ENCODE measurements at regions not wholly inside any gene's neighbourhood (a gene's known extent, or its start where the extent isn't known, plus 50 kb on each side); places are given as distances from the start of the nearest gene placed in this dataset.
A peak's percentile ranks its signal among the peaks of the same experiment; 100 is the strongest.

GRCh38 chr13:111415246-111415645 is 94.8 kb downstream of the TEX29 start:
- no peak overlapping the region for H3K9ac ChIP-seq (ENCODE audit: low read length)
- H3K36me3 ChIP-seq (ENCODE audit: control insufficient read depth, low read depth, low read length), result no peaks in the 10 kb centered on the region
- H3K4me3 ChIP-seq (ENCODE audit: low read length), result no peak overlapping the region
- H3K9me3 ChIP-seq (ENCODE audit: control insufficient read depth, low read depth, low read length), result no peaks in the 10 kb centered on the region
- peaks cover 4% of the 10 kb centered on the region for H3K4me1 ChIP-seq (ENCODE audit: control insufficient read depth, low read depth, low read length)
- H3K27me3 ChIP-seq (ENCODE audit: control insufficient read depth, insufficient read depth, low read length), result no peaks in the 10 kb centered on the region
- H3K27ac ChIP-seq (ENCODE audit: low read length), result no peak overlapping the region

DNA sequence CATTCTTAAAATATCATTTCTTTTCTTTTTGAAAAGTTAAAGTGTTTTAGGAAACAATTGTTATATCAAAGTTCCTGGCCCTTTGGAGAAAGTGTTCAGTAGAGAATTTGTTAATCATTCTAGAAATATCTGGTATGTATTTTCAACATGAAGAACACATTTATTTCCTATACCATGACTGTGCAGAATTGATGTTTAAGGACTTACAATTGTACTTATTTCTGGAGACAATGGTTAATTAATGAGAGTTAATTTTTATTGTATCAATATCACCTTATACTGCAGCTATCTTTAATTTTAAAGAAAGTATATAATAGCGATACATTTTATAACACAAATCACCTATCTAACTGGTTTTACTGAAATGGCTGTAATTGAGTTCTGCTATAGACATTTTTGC is 95.3 kb downstream of the TEX29 start:
- Histone ChIP-seq H3K4me1 (ENCODE audit: control insufficient read depth, low read depth, low read length) (peaks cover 4% of the 10 kb centered on the region), H3K27me3 (ENCODE audit: control insufficient read depth, insufficient read depth, low read length) (no peaks in the 10 kb centered on the region), H3K9me3 (ENCODE audit: control insufficient read depth, low read depth, low read length) (no peaks in the 10 kb centered on the region), H3K9ac (ENCODE audit: low read length) (no peak overlapping the region), H3K4me3 (ENCODE audit: low read length) (no peak overlapping the region), H3K36me3 (ENCODE audit: control insufficient read depth, low read depth, low read length) (no peaks in the 10 kb centered on the region), H3K27ac (ENCODE audit: low read length) (no peak overlapping the region)

DNA sequence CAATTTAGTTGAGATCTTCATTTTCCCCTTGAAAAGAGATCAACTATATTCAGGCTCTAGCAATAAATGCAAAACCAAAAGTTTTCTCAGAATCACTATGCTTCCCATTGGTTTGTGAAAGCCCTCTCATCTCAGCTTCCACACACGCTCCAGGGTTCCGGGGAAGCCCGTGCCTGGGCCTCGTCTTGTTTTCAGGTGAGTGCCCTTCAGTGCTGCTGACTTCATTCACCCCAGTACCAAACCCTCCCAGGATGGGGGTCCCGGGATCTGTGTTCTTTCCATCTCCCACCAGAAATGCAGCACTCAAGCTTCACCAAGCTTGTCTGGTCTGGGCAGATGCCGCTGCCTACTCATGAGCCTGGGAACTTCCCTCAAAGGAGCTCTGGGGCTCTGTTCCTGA is 97.7 kb downstream of the TEX29 start:
- Histone ChIP-seq H3K27me3 (ENCODE audit: control insufficient read depth, insufficient read depth, low read length) (no peaks in the 10 kb centered on the region), H3K36me3 (ENCODE audit: control insufficient read depth, low read depth, low read length) (no peaks in the 10 kb centered on the region), H3K4me3 (ENCODE audit: low read length) (no peak overlapping the region), H3K9me3 (ENCODE audit: control insufficient read depth, low read depth, low read length) (no peaks in the 10 kb centered on the region), H3K27ac (ENCODE audit: low read length) (no peak overlapping the region), H3K9ac (ENCODE audit: low read length) (no peak overlapping the region), H3K4me1 (ENCODE audit: control insufficient read depth, low read depth, low read length) (peaks cover 3% of the 10 kb centered on the region)

DNA sequence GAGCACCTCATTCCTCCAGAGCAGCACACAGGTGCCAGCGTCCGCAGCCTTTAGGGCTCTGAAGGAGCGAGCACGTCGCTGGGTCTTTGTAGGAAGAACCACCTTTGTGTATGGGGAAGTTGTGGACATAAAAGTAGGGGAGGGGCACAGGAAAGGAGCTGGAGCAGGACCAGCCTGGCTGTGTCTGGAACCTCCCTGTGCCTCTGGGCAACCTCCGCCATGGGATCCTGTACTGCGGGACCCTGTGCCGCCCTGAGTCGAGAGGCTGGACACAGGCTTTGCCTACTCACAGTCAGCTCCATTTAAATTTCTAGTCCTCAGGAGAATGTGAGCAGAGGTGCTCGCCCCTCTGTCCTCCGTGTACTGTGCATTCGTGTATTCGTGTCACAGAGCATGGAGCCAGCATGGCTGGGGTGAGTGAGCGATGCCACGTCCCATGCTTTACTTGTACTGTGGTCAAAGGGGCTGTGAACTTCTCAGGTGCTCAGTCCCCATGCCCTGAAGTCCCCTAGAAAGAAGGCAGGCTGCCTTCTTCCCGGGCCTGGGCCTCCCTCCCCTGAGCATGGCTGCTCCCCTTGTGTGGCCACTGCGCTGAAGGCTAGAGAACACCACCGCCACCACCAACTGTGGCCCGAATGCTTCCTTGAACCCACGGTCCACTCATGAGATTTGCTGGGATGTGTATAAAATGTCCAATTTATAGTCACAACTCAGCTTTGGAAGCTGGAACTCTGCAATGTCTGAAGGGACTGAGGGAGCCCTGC is 99.9 kb downstream of the TEX29 start:
- no peaks in the 10 kb centered on the region for H3K27me3 ChIP-seq (ENCODE audit: control insufficient read depth, insufficient read depth, low read length)
- H3K4me3 ChIP-seq (ENCODE audit: low read length), result no peak overlapping the region

GRCh38 chr13:111421216-111421615 is 100.8 kb downstream of the TEX29 start:
- Histone ChIP-seq H3K4me3 (ENCODE audit: low read length) (no peak overlapping the region), H3K27ac (ENCODE audit: low read length) (no peak overlapping the region), H3K9ac (ENCODE audit: low read length) (no peak overlapping the region), H3K36me3 (ENCODE audit: control insufficient read depth, low read depth, low read length) (no peaks in the 10 kb centered on the region), H3K27me3 (ENCODE audit: control insufficient read depth, insufficient read depth, low read length) (no peaks in the 10 kb centered on the region), H3K9me3 (ENCODE audit: control insufficient read depth, low read depth, low read length) (no peaks in the 10 kb centered on the region), H3K4me1 (ENCODE audit: control insufficient read depth, low read depth, low read length) (no peaks in the 10 kb centered on the region)

More for the DNA sequence above, 99.9 kb downstream of the TEX29 start:
- Histone ChIP-seq H3K4me1 (ENCODE audit: control insufficient read depth, low read depth, low read length) (no peaks in the 10 kb centered on the region), H3K9ac (ENCODE audit: low read length) (no peak overlapping the region), H3K36me3 (ENCODE audit: control insufficient read depth, low read depth, low read length) (no peaks in the 10 kb centered on the region), H3K27ac (ENCODE audit: low read length) (no peak overlapping the region), H3K9me3 (ENCODE audit: control insufficient read depth, low read depth, low read length) (no peaks in the 10 kb centered on the region)

DNA sequence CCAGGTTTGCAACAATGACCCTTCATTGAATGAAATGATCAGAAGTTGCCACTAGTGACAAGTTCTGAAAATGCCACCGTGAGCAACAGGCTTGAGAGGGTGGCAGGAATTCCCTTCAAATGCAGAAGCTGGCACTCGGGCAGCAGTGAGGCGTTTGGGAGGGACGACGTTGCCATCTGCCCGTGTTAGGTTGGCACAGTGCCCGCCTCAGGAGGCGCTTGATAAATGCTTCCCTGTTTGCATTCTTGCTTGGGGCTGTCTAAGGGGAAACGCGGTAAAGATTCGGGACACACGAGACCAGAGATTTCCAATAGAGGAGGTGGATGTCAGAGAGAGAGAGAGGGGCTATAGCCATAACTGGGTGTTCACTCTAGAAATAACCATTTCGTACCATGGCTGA is 101.9 kb downstream of the TEX29 start:
- H3K27me3 ChIP-seq (ENCODE audit: control insufficient read depth, insufficient read depth, low read length), result no peaks in the 10 kb centered on the region
- H3K4me3 ChIP-seq (ENCODE audit: low read length), result no peak overlapping the region

GRCh38 chr13:111423168-111423785 is 102.8 kb downstream of the TEX29 start:
- H3K4me1 ChIP-seq (ENCODE audit: control insufficient read depth, low read depth, low read length), result no peaks in the 10 kb centered on the region
- H3K36me3 ChIP-seq (ENCODE audit: control insufficient read depth, low read depth, low read length), result no peaks in the 10 kb centered on the region
- no peak overlapping the region for H3K4me3 ChIP-seq (ENCODE audit: low read length)
- no peak overlapping the region for H3K9ac ChIP-seq (ENCODE audit: low read length)
- H3K27me3 ChIP-seq (ENCODE audit: control insufficient read depth, insufficient read depth, low read length), result no peaks in the 10 kb centered on the region
- no peaks in the 10 kb centered on the region for H3K9me3 ChIP-seq (ENCODE audit: control insufficient read depth, low read depth, low read length)
- no peak overlapping the region for H3K27ac ChIP-seq (ENCODE audit: low read length)

More for the DNA sequence above, 101.9 kb downstream of the TEX29 start:
- H3K4me1 ChIP-seq (ENCODE audit: control insufficient read depth, low read depth, low read length), result no peaks in the 10 kb centered on the region
- no peak overlapping the region for H3K27ac ChIP-seq (ENCODE audit: low read length)
- H3K9ac ChIP-seq (ENCODE audit: low read length), result no peak overlapping the region
- H3K9me3 ChIP-seq (ENCODE audit: control insufficient read depth, low read depth, low read length), result no peaks in the 10 kb centered on the region
- no peaks in the 10 kb centered on the region for H3K36me3 ChIP-seq (ENCODE audit: control insufficient read depth, low read depth, low read length)

DNA sequence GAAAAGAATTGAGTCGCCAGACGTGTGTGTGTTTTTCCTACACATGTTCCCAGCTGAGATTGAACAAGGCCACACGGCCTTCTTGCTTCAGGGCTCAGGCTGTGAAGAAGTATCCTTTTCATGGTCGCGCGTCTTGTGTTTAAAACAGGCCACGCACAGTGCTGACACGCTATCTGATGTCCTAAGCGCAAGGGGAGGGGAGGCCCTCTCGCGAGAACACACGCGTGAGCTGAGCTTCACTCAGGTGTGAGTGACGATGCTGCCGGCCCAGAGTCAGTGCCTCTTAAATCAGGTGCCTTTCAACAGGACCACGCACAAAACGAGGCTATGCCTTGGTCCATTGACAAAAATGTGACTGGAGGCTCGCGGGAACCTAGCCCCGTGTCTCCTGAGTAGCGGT is 103.7 kb downstream of the TEX29 start:
- H3K27me3 ChIP-seq (ENCODE audit: control insufficient read depth, insufficient read depth, low read length), result no peaks in the 10 kb centered on the region
- H3K27ac ChIP-seq (ENCODE audit: low read length), result no peak overlapping the region
- no peaks in the 10 kb centered on the region for H3K4me1 ChIP-seq (ENCODE audit: control insufficient read depth, low read depth, low read length)
- H3K4me3 ChIP-seq (ENCODE audit: low read length), result no peak overlapping the region
- no peaks in the 10 kb centered on the region for H3K9me3 ChIP-seq (ENCODE audit: control insufficient read depth, low read depth, low read length)
- no peaks in the 10 kb centered on the region for H3K36me3 ChIP-seq (ENCODE audit: control insufficient read depth, low read depth, low read length)
- H3K9ac ChIP-seq (ENCODE audit: low read length), result no peak overlapping the region

GRCh38 chr13:111425326-111425725 is 104.9 kb downstream of the TEX29 start:
- no peaks in the 10 kb centered on the region for H3K27me3 ChIP-seq (ENCODE audit: control insufficient read depth, insufficient read depth, low read length)
- no peak overlapping the region for H3K9ac ChIP-seq (ENCODE audit: low read length)
- H3K27ac ChIP-seq (ENCODE audit: low read length), result no peak overlapping the region
- H3K36me3 ChIP-seq (ENCODE audit: control insufficient read depth, low read depth, low read length), result no peaks in the 10 kb centered on the region
- no peaks in the 10 kb centered on the region for H3K9me3 ChIP-seq (ENCODE audit: control insufficient read depth, low read depth, low read length)
- H3K4me1 ChIP-seq (ENCODE audit: control insufficient read depth, low read depth, low read length), result no peaks in the 10 kb centered on the region
- no peak overlapping the region for H3K4me3 ChIP-seq (ENCODE audit: low read length)

DNA sequence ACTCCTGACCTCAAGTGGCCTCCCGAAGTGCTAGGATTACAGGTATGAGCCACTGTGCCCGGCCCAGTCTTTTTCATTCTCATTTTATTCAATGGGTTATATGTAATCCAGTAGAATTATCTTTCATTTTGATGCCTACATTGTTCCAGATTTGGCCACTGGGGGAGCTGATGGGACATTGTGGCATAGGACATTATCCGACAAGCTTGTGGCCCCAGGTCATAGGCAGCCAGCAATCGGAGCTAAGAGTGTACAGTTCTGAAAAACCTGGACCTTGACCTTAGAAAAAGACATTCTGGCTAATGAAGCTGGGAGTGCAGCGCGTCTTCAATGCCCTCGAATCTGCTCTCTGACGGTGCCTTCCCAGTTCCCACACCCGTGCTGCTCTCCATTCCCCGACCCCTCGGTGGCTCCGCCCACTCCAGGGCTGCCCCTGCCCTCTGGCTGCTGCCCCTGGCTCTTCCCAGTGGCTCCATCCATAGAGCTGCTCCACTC is 108.7 kb downstream of the TEX29 start:
- Histone ChIP-seq H3K4me3 (ENCODE audit: low read length) (peak overlapping the region; percentile 80), H3K36me3 (ENCODE audit: control insufficient read depth, low read depth, low read length) (no peaks in the 10 kb centered on the region), H3K4me1 (ENCODE audit: control insufficient read depth, low read depth, low read length) (no peaks in the 10 kb centered on the region), H3K9ac (ENCODE audit: low read length) (no peak overlapping the region), H3K27ac (ENCODE audit: low read length) (no peak overlapping the region), H3K9me3 (ENCODE audit: control insufficient read depth, low read depth, low read length) (no peaks in the 10 kb centered on the region), H3K27me3 (ENCODE audit: control insufficient read depth, insufficient read depth, low read length) (no peaks in the 10 kb centered on the region)

- H3K27me3 ChIP-seq (ENCODE audit: control insufficient read depth, insufficient read depth, low read length), result no peaks in the 10 kb centered on the region
- no peak overlapping the region for H3K4me3 ChIP-seq (ENCODE audit: low read length)
- H3K27ac ChIP-seq (ENCODE audit: low read length), result no peak overlapping the region
- no peaks in the 10 kb centered on the region for H3K9me3 ChIP-seq (ENCODE audit: control insufficient read depth, low read depth, low read length)
- H3K9ac ChIP-seq (ENCODE audit: low read length), result no peak overlapping the region
- H3K4me1 ChIP-seq (ENCODE audit: control insufficient read depth, low read depth, low read length), result no peaks in the 10 kb centered on the region
- H3K36me3 ChIP-seq (ENCODE audit: control insufficient read depth, low read depth, low read length), result no peaks in the 10 kb centered on the region
These were observed 110.8 kb downstream of the TEX29 start for GRCh38 chr13:111431206-111431605.
